SK-N-MC (cell line): ENCODE measurements at regions not wholly inside any gene's neighbourhood (a gene's known extent, or its start where the extent isn't known, plus 50 kb on each side); places are given as distances from the start of the nearest gene placed in this dataset.
"Not testable (repeated sequence)": the region's sequence is repeated elsewhere in the genome, so short reads cannot be mapped to it uniquely, and the experiment has no call there.

Source experiments
- DNase-seq: peaks from one replicate; pipeline ENCODE4 v3.0.0-alpha.2; 2011; ENCODE audit warnings: low read depth, low spot score
- H3K27ac ChIP-seq: fragments of 200-600 bp; sonication (generic); 2 replicates; pipeline ENCODE4 v1.5.1; 2016; ENCODE audit warnings: mixed run types
- H3K36me3 ChIP-seq: fragments of 200-600 bp; sonication (generic); 2 replicates; pipeline ENCODE4 v1.6.1; 2017; ENCODE audit warnings: antibody characterized with exemption, low read length, mixed read lengths; ENCODE audit not compliant: insufficient read depth
- H3K4me3 ChIP-seq: fragments of 200-600 bp; sonication (generic); 2 replicates; pipeline ENCODE4 v1.5.1; 2016
- H3K9ac ChIP-seq: fragments of 200-600 bp; sonication (generic); 2 replicates; pipeline ENCODE4 v1.8.0; 2017; ENCODE audit warnings: mixed run types, mixed read lengths; ENCODE audit not compliant: insufficient read length
- H3K9me3 ChIP-seq: fragments of 200-600 bp; sonication (generic); 2 replicates; pipeline ENCODE4 v1.6.1; 2017; ENCODE audit warnings: low read depth, mild to moderate bottlenecking, antibody characterized with exemption, low read length, moderate library complexity, mixed read lengths
- EZH2 ChIP-seq: fragments of 200-600 bp; sonication (generic); IDR thresholded peaks from one replicate; pipeline ENCODE4 v1.6.1; 2017; ENCODE audit warnings: antibody characterized with exemption
- FOXP2 ChIP-seq: optimal IDR thresholded peaks from 2 replicates; pipeline ENCODE3; 2011; ENCODE audit warnings: mild to moderate bottlenecking, moderate library complexity; ENCODE audit not compliant: insufficient read depth; ENCODE audit errors: extremely low read length, control extremely low read depth
- POLR2AphosphoS5 ChIP-seq: IDR thresholded peaks from 2 replicates; pipeline ENCODE4 v1.6.1; 2012; ENCODE audit warnings: mild to moderate bottlenecking, low read depth, low read length, borderline replicate concordance

DNA sequence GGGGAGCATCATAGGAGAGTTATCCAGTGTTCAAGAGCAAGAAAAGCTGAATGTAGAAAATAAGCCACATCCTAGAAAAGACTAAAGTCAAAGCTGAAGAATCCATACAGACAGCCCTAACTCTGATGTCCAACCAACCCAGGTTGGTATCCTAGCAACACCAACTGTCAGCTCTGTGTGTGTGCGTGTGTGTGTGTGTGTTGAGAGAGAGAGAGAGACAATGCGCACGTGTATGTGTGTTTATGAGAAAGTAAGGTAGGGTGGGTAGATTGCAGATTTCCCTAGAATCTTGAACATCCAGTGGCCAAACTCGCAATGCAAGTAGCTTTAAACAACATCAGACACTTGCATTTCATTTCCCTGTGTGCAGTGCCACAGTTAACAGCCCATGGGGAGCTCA is 274.9 kb downstream of the FAM181B start:
- no peak for DNase-seq
- TF ChIP-seq FOXP2 = no peak
- no peak for TF ChIP-seq EZH2
- TF ChIP-seq POLR2AphosphoS5 = no peak
- Histone ChIP-seq H3K36me3 (no peaks in the 10 kb centered on the region), H3K27ac (no peak overlapping the region), H3K4me3 (no peak overlapping the region), H3K9me3 (no peaks in the 10 kb centered on the region), H3K9ac (no peak overlapping the region)

DNA sequence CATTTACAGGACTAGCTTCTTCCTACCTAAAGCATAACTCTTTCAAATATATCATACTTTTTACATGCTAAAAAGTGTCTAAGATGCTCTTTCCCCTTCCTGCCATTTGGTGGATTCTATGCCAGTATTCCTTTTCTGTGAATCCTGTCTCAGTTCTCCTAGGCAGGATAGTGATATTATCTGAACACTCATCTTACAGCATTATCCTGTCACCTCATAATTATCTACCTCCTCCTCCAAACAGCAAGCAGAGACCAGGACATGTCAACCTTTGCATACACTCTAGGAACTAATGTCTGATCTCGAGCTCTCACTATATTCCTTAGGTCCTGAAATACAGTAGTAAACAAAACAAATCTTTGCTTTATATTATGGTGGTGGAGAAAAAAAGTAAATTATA is 275.5 kb downstream of the FAM181B start:
- H3K9ac ChIP-seq = no peak overlapping the region
- H3K9me3 ChIP-seq = no peaks in the 10 kb centered on the region
- no peak for TF ChIP-seq FOXP2
- TF ChIP-seq POLR2AphosphoS5 = no peak
- no peak for TF ChIP-seq EZH2
- DNase-seq = no peak
- no peaks in the 10 kb centered on the region for H3K36me3 ChIP-seq
- no peak overlapping the region for H3K27ac ChIP-seq
- no peak overlapping the region for H3K4me3 ChIP-seq

DNA sequence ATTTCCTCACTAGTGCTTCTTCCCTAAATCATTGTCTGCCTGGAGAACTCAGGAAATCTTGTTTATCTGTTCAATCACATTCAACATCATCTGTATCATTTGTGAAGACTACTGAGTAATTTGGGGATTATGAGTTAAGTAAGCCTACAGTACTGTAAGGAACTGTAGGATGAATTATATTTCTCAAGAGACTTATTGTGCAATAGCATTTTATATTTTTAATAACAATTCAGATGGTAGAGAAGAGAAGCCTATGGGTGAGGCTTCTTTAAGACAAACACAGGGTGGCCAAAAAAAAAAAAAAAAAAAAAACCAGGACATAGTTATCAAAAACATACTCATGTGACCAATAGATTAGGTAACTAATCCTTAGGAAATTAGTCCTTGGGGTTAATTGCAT is 282.7 kb downstream of the FAM181B start:
- no peak for TF ChIP-seq FOXP2
- TF ChIP-seq POLR2AphosphoS5 = no peak
- TF ChIP-seq EZH2 = no peak
- DNase-seq = no peak
- Histone ChIP-seq H3K27ac (no peak overlapping the region), H3K4me3 (no peak overlapping the region), H3K9me3 (no peaks in the 10 kb centered on the region), H3K36me3 (no peaks in the 10 kb centered on the region), H3K9ac (no peak overlapping the region)

DNA sequence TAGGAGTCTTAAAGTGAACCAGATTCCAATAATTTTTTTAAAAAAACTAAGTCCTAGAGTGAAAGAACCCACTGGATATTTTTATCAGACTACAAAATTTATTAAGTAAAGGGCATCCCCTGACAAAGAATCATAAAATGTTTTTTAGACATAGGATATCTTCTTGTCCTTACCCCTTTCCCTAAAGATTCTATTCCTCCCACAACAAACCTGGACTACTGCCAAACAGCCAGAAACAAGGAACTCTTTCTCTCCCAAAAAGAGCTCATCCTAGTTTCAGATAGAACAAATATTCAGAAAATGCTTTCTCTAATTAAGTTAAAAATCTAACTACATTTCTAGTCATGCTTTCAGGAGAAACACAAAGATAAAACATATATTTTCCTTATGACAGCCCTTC is 327.1 kb downstream of the FAM181B start:
- no peak overlapping the region for H3K4me3 ChIP-seq
- no peak overlapping the region for H3K27ac ChIP-seq
- no peaks in the 10 kb centered on the region for H3K9me3 ChIP-seq
- no peaks in the 10 kb centered on the region for H3K36me3 ChIP-seq
- no peak for DNase-seq
- no peak overlapping the region for H3K9ac ChIP-seq
- TF ChIP-seq FOXP2 (no peak), POLR2AphosphoS5 (no peak), EZH2 (no peak)

DNA sequence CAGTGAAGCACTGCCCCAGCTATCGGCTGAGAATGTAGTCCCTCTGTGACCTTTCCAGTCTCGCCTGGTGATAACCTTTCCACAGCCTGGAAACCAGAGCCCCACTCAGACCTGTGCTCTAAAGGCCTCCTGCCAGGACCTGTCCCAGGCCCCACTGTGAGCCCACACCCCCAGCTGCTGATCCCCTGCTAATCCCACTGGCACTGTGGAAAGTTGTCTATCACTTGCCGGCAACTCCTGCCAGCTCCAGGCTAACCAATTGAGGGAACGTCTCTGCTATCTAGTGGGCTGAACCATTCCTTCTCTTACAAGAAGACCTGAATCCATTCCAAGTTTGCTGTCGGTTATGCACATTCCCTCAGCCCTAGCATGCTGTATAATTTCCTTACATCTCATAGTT is 328.2 kb downstream of the FAM181B start:
- Histone ChIP-seq H3K36me3 (no peaks in the 10 kb centered on the region), H3K27ac (no peak overlapping the region), H3K9ac (no peak overlapping the region), H3K4me3 (no peak overlapping the region), H3K9me3 (no peaks in the 10 kb centered on the region)
- no peak for DNase-seq
- TF ChIP-seq POLR2AphosphoS5 (no peak), FOXP2 (no peak), EZH2 (no peak)

DNA sequence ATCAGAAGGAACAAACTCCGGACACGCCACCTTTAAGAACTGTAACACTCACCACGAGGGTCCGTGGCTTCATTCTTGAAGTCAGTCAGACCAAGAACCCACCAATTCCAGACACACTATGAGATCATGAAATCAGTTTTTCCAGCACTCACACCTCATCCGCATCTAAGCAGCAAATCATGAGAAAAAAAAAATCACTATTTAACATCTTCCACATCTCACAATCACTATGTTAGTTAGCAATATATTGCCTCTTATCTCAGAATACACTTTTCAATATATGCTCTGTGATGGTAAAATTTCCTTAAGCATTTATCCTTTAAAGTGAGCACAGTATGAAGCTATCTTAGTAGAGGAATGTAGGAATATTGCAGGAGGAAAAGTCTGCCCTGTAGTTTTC is 328.7 kb downstream of the FAM181B start:
- H3K4me3 ChIP-seq = no peak overlapping the region
- no peak overlapping the region for H3K27ac ChIP-seq
- no peak for DNase-seq
- TF ChIP-seq EZH2 = no peak
- no peak for TF ChIP-seq FOXP2
- no peak for TF ChIP-seq POLR2AphosphoS5
- no peaks in the 10 kb centered on the region for H3K36me3 ChIP-seq
- H3K9ac ChIP-seq = no peak overlapping the region
- no peaks in the 10 kb centered on the region for H3K9me3 ChIP-seq

DNA sequence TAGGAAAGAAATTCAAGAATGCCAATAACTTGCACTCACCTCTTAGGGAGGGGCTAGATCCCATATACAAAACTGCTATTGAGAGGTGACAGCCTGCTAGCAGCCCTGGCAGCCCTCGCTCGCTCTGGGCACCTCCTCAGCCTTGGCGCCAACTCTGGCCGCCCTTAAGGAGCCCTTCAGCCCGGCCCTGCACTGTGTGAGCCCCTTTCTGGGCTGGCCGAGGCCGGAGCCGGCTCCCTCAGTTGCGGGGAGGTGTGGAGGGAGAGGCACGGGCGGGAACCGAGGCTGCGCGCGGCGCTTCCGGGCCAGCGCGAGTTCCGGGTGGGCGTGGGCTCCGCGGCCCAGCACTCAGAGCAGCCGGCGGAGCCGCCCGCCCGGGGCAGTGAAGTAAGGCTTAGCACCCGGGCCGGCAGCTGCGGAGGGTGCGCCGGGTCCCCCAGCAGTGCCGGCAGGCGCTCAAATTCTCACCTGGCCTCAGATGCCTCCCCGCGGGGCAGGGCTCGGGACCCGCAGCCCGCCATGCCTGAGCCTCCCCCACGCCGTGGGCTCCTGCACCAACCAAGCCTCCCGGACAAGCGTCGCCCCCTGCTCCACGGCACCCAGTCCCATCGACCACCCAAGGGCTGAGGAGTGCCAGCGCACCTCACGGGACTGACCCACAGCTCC is 329.9 kb downstream of the FAM181B start:
- H3K36me3 ChIP-seq = no peaks in the 10 kb centered on the region
- DNase-seq = no peak
- H3K9ac ChIP-seq = no peak overlapping the region
- no peak overlapping the region for H3K4me3 ChIP-seq
- H3K27ac ChIP-seq = no peak overlapping the region
- no peaks in the 10 kb centered on the region for H3K9me3 ChIP-seq
- no peak for TF ChIP-seq POLR2AphosphoS5
- TF ChIP-seq EZH2 = no peak
- no peak for TF ChIP-seq FOXP2

DNA sequence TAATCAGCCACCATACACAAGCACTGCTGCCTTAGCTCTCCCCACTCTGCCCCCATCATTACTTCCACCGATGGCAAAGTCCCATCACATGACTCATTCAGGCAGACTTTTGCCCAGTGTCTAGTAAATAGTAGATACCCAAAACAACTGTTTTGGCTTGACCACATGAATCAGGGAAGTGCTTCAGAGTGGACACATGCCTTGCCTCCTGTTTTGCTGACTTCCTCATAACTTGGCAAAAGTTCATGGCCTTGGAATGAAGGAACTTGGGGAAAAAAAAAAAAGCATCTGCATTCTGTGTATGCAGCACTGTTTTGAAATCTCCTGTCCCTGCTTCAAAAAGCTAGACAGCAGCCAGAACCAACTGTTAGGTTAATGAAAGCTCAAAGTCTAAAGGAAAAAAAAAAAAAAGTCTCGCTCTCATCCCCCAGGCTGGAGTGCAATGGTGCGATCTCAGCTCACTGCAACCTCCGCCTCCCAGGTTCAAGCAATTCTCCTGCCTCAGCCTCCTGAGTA is 335.3 kb downstream of the FAM181B start:
- DNase-seq = no peak

DNA sequence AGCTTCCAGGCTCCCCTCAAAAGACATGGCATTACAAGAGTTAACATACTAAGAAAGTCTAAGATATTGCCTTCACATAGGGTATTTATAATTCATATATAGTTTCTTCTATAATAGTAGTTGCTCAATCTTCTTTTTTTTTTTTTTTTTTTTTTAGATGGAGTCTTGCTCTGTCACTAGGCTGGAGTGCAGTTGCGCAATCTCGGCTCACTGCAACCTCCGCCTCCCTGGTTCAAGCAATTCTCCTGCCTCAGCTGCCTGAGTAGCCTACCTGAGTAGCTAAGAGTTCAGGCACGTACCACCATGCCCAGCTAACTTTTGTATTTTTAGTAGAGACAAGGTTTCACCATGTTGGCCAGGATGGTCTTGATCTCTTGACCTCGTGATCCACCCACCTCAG is 337.0 kb downstream of the FAM181B start:
- DNase-seq, H3K36me3 ChIP-seq, H3K4me3 ChIP-seq, H3K9me3 ChIP-seq, H3K27ac ChIP-seq, H3K9ac ChIP-seq: not testable (repeated sequence)

More for the DNA sequence above, 335.3 kb downstream of the FAM181B start:
- Histone ChIP-seq H3K27ac (no peak overlapping the region), H3K9ac (no peak overlapping the region), H3K4me3 (no peak overlapping the region), H3K9me3 (no peaks in the 10 kb centered on the region), H3K36me3 (no peaks in the 10 kb centered on the region)
- no peak for TF ChIP-seq EZH2

DNA sequence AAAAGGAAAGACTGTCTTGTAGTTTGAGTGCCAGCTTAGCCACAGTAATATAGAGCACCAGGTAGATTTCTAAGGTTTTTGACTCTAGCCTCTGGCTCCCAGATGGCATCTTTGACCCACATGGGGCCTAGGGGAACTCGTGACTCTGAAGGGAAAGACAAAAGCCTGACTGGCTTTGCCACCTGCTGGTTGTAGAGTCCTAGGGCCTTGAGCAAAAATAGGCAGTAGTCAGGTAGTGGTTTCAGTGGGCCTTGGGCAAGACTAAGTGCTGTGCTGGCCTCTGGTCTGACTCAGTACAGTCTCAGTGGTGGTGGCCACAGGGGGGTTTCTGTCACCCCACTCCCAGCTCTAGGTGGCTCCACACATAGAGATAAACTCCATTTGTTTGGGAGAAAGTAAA is 349.4 kb downstream of the FAM181B start:
- no peak overlapping the region for H3K4me3 ChIP-seq
- H3K9ac ChIP-seq = no peak overlapping the region
- no peak for TF ChIP-seq FOXP2
- H3K36me3 ChIP-seq = no peaks in the 10 kb centered on the region
- DNase-seq = no peak
- no peak overlapping the region for H3K27ac ChIP-seq
- no peaks in the 10 kb centered on the region for H3K9me3 ChIP-seq
